Heart left ventricle (tissue), 13 donors: ENCODE measurements at regions not wholly inside any gene's neighbourhood (a gene's known extent, or its start where the extent isn't known, plus 50 kb on each side); places are given as distances from the start of the nearest gene placed in this dataset.
"Not testable (repeated sequence)": the region's sequence is repeated elsewhere in the genome, so short reads cannot be mapped to it uniquely, and the experiment has no call there.

Experiments
- POLR2A ChIP-seq, 2 donors: fragments of 450-650 bp; IDR thresholded peaks; one replicate each; pipeline ENCODE4 v1.6.1; 2017; ENCODE audit warnings: antibody characterized with exemption in 2 of 2, mild to moderate bottlenecking in 2 of 2, moderate library complexity in 2 of 2
- TF ChIP-seq, protein P1 (sequence below), 12 donors: fragments of 200-600 bp; sonication (generic) in 4 of 12; IDR thresholded peaks; one replicate each; pipeline versions ENCODE4 v1.5.0 to v1.8.0; 2018 to 2022; ENCODE audit warnings: antibody characterized with exemption in 12 of 12, mild to moderate bottlenecking in 5 of 12
- donor health status: ischemic (EF 13 %, LVEDD 7.1; RV severe dilation, severe dysfunction).
- donor health status: DM: no; HTN: yes; CAD: no.
- donor health status: DM: no; HTN: no; CAD: no.
- donor health status: ischemic (EF 25% LVEDD 6.9; RV normal size, moderate dysfunction).
- donor health status: ischemic (EF 25% LVEDD 5.7; RV mildly dilated, moderate dysfunction).
- donor health status: ischemic (EF 35%, LVEDD 5.7; RV mildly dilated, moderate dysfunction).
- donor health status: nonischemic (EF 11% LVEDD 7.7; RV severe dilation, severe dysfunction).
- donor health status: DM: yes; HTN: yes; CAD: no.
- donor health status: PGD.
- donor health status: ischemic (EF 29% LVEDD 5.4; RV normal size, mild dysfunction).
- donor health status: nonischemic (EF 23%, LVEDD 6.1; RV moderate dilation, normal function).

DNA sequence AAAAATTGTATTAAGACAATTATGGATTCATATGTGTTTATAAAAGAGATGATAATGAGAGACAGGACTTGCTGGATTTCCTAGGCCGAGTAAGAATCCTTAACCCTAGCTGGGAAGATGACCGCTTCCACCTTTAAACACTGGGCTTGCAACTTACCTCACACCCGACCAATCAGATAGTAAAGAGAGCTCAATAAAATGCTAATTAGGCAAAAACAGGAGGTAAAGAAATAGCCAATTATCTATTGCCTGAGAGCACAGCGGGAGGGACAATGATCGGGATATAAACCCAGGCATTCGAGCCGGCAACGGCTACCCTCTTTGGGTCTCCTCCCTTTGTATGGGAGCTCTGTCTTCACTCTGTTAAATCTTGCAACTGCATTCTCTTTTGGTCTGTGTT lies 77.3 kb upstream of the ETV1 start:
- TF ChIP-seq, protein P1, sequence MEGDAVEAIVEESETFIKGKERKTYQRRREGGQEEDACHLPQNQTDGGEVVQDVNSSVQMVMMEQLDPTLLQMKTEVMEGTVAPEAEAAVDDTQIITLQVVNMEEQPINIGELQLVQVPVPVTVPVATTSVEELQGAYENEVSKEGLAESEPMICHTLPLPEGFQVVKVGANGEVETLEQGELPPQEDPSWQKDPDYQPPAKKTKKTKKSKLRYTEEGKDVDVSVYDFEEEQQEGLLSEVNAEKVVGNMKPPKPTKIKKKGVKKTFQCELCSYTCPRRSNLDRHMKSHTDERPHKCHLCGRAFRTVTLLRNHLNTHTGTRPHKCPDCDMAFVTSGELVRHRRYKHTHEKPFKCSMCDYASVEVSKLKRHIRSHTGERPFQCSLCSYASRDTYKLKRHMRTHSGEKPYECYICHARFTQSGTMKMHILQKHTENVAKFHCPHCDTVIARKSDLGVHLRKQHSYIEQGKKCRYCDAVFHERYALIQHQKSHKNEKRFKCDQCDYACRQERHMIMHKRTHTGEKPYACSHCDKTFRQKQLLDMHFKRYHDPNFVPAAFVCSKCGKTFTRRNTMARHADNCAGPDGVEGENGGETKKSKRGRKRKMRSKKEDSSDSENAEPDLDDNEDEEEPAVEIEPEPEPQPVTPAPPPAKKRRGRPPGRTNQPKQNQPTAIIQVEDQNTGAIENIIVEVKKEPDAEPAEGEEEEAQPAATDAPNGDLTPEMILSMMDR (IDR thresholded peaks at IDR 0.05) = not testable (repeated sequence)
- not testable (repeated sequence) for TF ChIP-seq POLR2A (IDR thresholded peaks at IDR 0.05)
